ENCODE measurements at regions not wholly inside any gene's neighbourhood (a gene's known extent, or its start where the extent isn't known, plus 50 kb on each side); places are given as distances from the start of the nearest gene placed in this dataset.

GRCh38 chr2:196479350-196479749 is 160.2 kb upstream of the CCDC150 start:
- CTCF ChIA-PET, result interaction anchor here (1.8 kb wide), 1 partner anchor 39 kb away, joined by 4 read pairs; no protein-coding TSS in a partner anchor
- no peaks in the 10 kb centered on the region for H3K36me3 ChIP-seq (ENCODE audit: control insufficient read depth in 2 of 2, extremely low read depth in 1 of 2, insufficient read depth in 2 of 2, low read length in 2 of 2)
- no peaks in the 10 kb centered on the region for H3K79me2 ChIP-seq (ENCODE audit: control insufficient read depth, insufficient read depth, low read length)
- no peak overlapping the region for H2AFZ ChIP-seq (ENCODE audit: low read depth, low read length)
- POLR2A ChIA-PET, result no interaction called here
- H3K27me3 ChIP-seq (ENCODE audit: control insufficient read depth in 2 of 2, insufficient read depth in 2 of 2, low read length in 2 of 2), result peaks cover 15 to 30% of the 10 kb centered on the region in 2 experiments
- BruUV-seq (replicated peaks), result no TSS peak
- no peaks in the 10 kb centered on the region for H3K9me1 ChIP-seq (replicated peaks; ENCODE audit: control insufficient read depth, extremely low read depth, insufficient read depth, low read length)
- intact Hi-C loops (cut with micrococcal nuclease), result no loop called here
- no peaks in the 10 kb centered on the region for H3K9me3 ChIP-seq (replicated peaks; ENCODE audit: control insufficient read depth, insufficient read depth, low read length)
- TF ChIP-seq JUN (IDR thresholded peaks at IDR 0.05; ENCODE audit: borderline replicate concordance, insufficient read depth, insufficient read length, low read depth) (no peak), MYC (IDR thresholded peaks at IDR 0.05; ENCODE audit: low read depth, low read length) (no peak)
- dilution Hi-C loops (cut with MboI; ENCODE audit: extremely low pct_ligation_motif_present, low sequenced_read_pairs), result no loop called here
- FAIRE-seq (no peak), DNase-seq (ENCODE audit: low read depth, low spot score) (no peak)
- H3K4me3 ChIP-seq (replicated peaks in 1 of 3; ENCODE audit: insufficient read depth in 1 of 3, low read depth in 1 of 3, low read length in 3 of 3), result no peak overlapping the region
- no peaks in the 10 kb centered on the region for H4K20me1 ChIP-seq (replicated peaks; ENCODE audit: control insufficient read depth, extremely low read depth, insufficient read depth, low read length)
- no peak overlapping the region for H3K27ac ChIP-seq (ENCODE audit: insufficient read depth, low read depth, low read length)
- no peaks in the 10 kb centered on the region for H3K4me1 ChIP-seq (ENCODE audit: control insufficient read depth, extremely low read depth, insufficient read depth, low read length)
- H3K4me2 ChIP-seq (ENCODE audit: insufficient read depth, low read length), result no peak overlapping the region
- H3K9ac ChIP-seq (replicated peaks; ENCODE audit: extremely low read depth, insufficient read depth, low read length), result no peak overlapping the region

GRCh38 chr2:196480653-196481323 is 158.7 kb upstream of the CCDC150 start:
- no peak overlapping the region for H3K9ac ChIP-seq (replicated peaks; ENCODE audit: extremely low read depth, insufficient read depth, low read length)
- dilution Hi-C loops (cut with MboI; ENCODE audit: extremely low pct_ligation_motif_present, low sequenced_read_pairs) (no loop called here), intact Hi-C loops (cut with micrococcal nuclease) (no loop called here)
- no peak for DNase-seq (ENCODE audit: low read depth, low spot score)
- H3K4me1 ChIP-seq (ENCODE audit: control insufficient read depth, extremely low read depth, insufficient read depth, low read length), result no peaks in the 10 kb centered on the region
- BruUV-seq (replicated peaks), result no TSS peak
- no peak for TF ChIP-seq JUN (IDR thresholded peaks at IDR 0.05; ENCODE audit: borderline replicate concordance, insufficient read depth, insufficient read length, low read depth)
- TF ChIP-seq EZH2 (IDR thresholded peaks at IDR 0.05; ENCODE audit: borderline replicate concordance, low read depth, low read length, severe bottlenecking), result no peak
- TF ChIP-seq GATA2 (IDR thresholded peaks at IDR 0.05; ENCODE audit: insufficient read depth, insufficient read length, low read depth, low read length), result no peak
- no peak for TF ChIP-seq POLR2AphosphoS5 (IDR thresholded peaks at IDR 0.05; ENCODE audit: insufficient read depth, low read depth, low read length)
- TF ChIP-seq MYC (IDR thresholded peaks at IDR 0.05; ENCODE audit: low read depth, low read length), result no peak
- TF ChIP-seq MAX (IDR thresholded peaks at IDR 0.05; ENCODE audit: insufficient read depth, insufficient read length), result no peak
- TF ChIP-seq FOS (IDR thresholded peaks at IDR 0.05; ENCODE audit: borderline replicate concordance, insufficient read depth, low read length), result no peak
- no peak for TF ChIP-seq POLR2A (IDR thresholded peaks at IDR 0.05; ENCODE audit: low read depth, low read length)
- TF ChIP-seq CTCF (IDR thresholded peaks at IDR 0.05; ENCODE audit: extremely low read depth in 1 of 2, insufficient read depth in 1 of 2, low read depth in 1 of 2, low read length in 2 of 2), result no peak
- H3K79me2 ChIP-seq (ENCODE audit: control insufficient read depth, insufficient read depth, low read length), result no peaks in the 10 kb centered on the region
- ChIA-PET CTCF (interaction anchor here (1.4 kb wide), 1 partner anchor 27 kb away, joined by 3 read pairs; no protein-coding TSS in a partner anchor), POLR2A (interaction anchor here (0.5 kb wide), 1 partner anchor 980 kb away, joined by 3 read pairs; no protein-coding TSS in a partner anchor)
- H3K4me3 ChIP-seq (replicated peaks in 1 of 3; ENCODE audit: insufficient read depth in 1 of 3, low read depth in 1 of 3, low read length in 3 of 3), result no peak overlapping the region
- no peaks in the 10 kb centered on the region for H3K36me3 ChIP-seq (ENCODE audit: control insufficient read depth in 2 of 2, extremely low read depth in 1 of 2, insufficient read depth in 2 of 2, low read length in 2 of 2)
- peak; percentile 59 for FAIRE-seq
- H2AFZ ChIP-seq (ENCODE audit: low read depth, low read length), result no peak overlapping the region
- no peak overlapping the region for H3K4me2 ChIP-seq (ENCODE audit: insufficient read depth, low read length)
- peaks cover 17 to 37% of the 10 kb centered on the region in 2 experiments for H3K27me3 ChIP-seq (ENCODE audit: control insufficient read depth in 2 of 2, insufficient read depth in 2 of 2, low read length in 2 of 2)
- H4K20me1 ChIP-seq (replicated peaks; ENCODE audit: control insufficient read depth, extremely low read depth, insufficient read depth, low read length), result no peaks in the 10 kb centered on the region
- no peaks in the 10 kb centered on the region for H3K9me1 ChIP-seq (replicated peaks; ENCODE audit: control insufficient read depth, extremely low read depth, insufficient read depth, low read length)
- H3K27ac ChIP-seq (ENCODE audit: insufficient read depth, low read depth, low read length), result no peak overlapping the region
- no peaks in the 10 kb centered on the region for H3K9me3 ChIP-seq (replicated peaks; ENCODE audit: control insufficient read depth, insufficient read depth, low read length)

Measured in endothelial cell of umbilical vein (primary cell).